CD4-positive, alpha-beta T cell (primary cell): ENCODE measurements at regions not wholly inside any gene's neighbourhood (a gene's known extent, or its start where the extent isn't known, plus 50 kb on each side); places are given as distances from the start of the nearest gene placed in this dataset.

Source experiments
- ATAC-seq: fragments of 200-7000 bp; cut with Tn5 transposase; one replicate; pipeline ENCODE4 v1.10.0; 2022; ENCODE audit warnings: mild to moderate bottlenecking; ENCODE audit not compliant: poor library complexity
- CTCF ChIA-PET: fragments of 350-600 bp; sonication (Branson Sonifier 250); formaldehyde crosslinking; loops from one replicate; lab custom pipeline; 2021; ENCODE audit warnings: antibody characterized with exemption, inconsistent platforms; lab: Charles Lee
- POLR2A ChIA-PET: fragments of 350-600 bp; sonication (Branson Sonifier 250); formaldehyde crosslinking; loops from one replicate; lab custom pipeline; 2021; ENCODE audit warnings: antibody characterized with exemption, inconsistent platforms; lab: Charles Lee
- DNase-seq, 14 experiments: peaks; one replicate each; pipeline ENCODE4 v3.0.0-alpha.2; 2013 to 2020; ENCODE audit warnings: mixed read lengths in 2 of 14
- H3K27ac ChIP-seq, 2 donors: one replicate each; pipeline versions ENCODE4 v1.5.1 to v1.7.0; 2013; ENCODE audit warnings: low read length in 2 of 2, low read depth in 1 of 2, mild to moderate bottlenecking in 1 of 2
- H3K27me3 ChIP-seq, 2 experiments: 1 replicate in 1 of 2; 2 replicates in 1 of 2; pipeline versions ENCODE4 v1.6.1 to v1.7.0; 2013; ENCODE audit warnings: low read length in 2 of 2, control low read depth in 1 of 2, mild to moderate bottlenecking in 1 of 2, moderate library complexity in 1 of 2; ENCODE audit not compliant: insufficient read depth in 2 of 2, control insufficient read depth in 1 of 2
- H3K36me3 ChIP-seq: one replicate; pipeline ENCODE4 v1.6.1; 2013; ENCODE audit warnings: low read length, control low read depth; ENCODE audit not compliant: insufficient read depth
- H3K4me1 ChIP-seq: one replicate; pipeline ENCODE4 v1.6.1; 2013; ENCODE audit warnings: low read length, control low read depth; ENCODE audit not compliant: insufficient read depth
- H3K4me3 ChIP-seq: one replicate; pipeline ENCODE4 v1.5.1; 2013; ENCODE audit warnings: mild to moderate bottlenecking, low read length, moderate library complexity
- H3K9me3 ChIP-seq, 2 experiments: 1 replicate in 1 of 2; 2 replicates in 1 of 2; pipeline versions ENCODE4 v1.6.1 to v1.7.0; 2013; ENCODE audit warnings: low read length in 2 of 2, mild to moderate bottlenecking in 2 of 2, control low read depth in 1 of 2, moderate library complexity in 1 of 2; ENCODE audit not compliant: control insufficient read depth in 1 of 2, insufficient read depth in 1 of 2
- H3K27ac Mint-ChIP-seq: one replicate; pipeline ENCODE4 v1.8.0; 2020; ENCODE audit warnings: mixed read lengths
- H3K27me3 Mint-ChIP-seq: one replicate; pipeline ENCODE4 v1.8.0; 2021; ENCODE audit warnings: mixed read lengths
- H3K36me3 Mint-ChIP-seq: one replicate; pipeline ENCODE4 v1.8.0; 2021; ENCODE audit warnings: low read depth, mixed read lengths
- H3K4me1 Mint-ChIP-seq: one replicate; pipeline ENCODE4 v1.8.0; 2021; ENCODE audit warnings: low read depth, mixed read lengths
- H3K4me3 Mint-ChIP-seq: one replicate; pipeline ENCODE4 v1.8.0; 2020; ENCODE audit warnings: mild to moderate bottlenecking, mixed read lengths
- H3K9me3 Mint-ChIP-seq: one replicate; pipeline ENCODE4 v1.8.0; 2020; ENCODE audit warnings: mixed read lengths
- intact Hi-C, 2 experiments: fragments of 100-400 bp; cut with DNase I in 1 of 2; cut with micrococcal nuclease in 1 of 2; formaldehyde crosslinking; loops; one replicate each; pipeline versions ENCODE4 v1.15.1 to v1.9.0; 2023 to 2025; cut with DNase I, micrococcal nuclease
- TF ChIP-seq, protein P1 (sequence below): fragments of 200-600 bp; IDR thresholded peaks from one replicate; pipeline ENCODE4 v1.8.0; 2022; ENCODE audit warnings: antibody characterized with exemption, mild to moderate bottlenecking

DNA sequence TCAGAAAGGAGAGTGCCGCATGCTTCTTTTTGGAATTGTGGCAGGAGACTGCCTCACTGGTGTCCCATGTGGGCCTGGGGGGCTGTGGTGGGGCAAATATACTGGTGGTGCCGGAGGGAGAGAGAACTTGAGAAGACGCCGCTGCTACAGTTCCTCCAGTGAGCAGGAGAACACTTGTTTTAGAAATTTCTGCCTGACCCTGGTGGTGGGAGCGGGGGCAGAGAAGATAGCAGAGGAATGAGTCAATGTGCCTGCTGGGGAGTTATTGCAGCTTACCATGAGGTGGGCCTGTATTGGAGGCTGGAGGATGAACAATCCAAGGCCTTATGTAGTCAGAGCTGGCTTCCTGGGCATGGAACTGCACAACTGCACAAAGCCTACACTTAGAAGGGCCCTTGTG, 211.8 kb downstream of the SNAPC1 start:
- no peak for ATAC-seq
- no peak for DNase-seq
- Histone ChIP-seq H3K27me3 (no peaks in the 10 kb centered on the region), H3K4me1 (no peaks in the 10 kb centered on the region), H3K4me3 (no peak overlapping the region), H3K27ac (no peak overlapping the region), H3K36me3 (no peaks in the 10 kb centered on the region), H3K9me3 (peaks cover 12 to 16% of the 10 kb centered on the region in 2 experiments)
- ChIA-PET POLR2A (no interaction called here), CTCF (no interaction called here)
- Mint-ChIP-seq H3K9me3 (no peaks in the 10 kb centered on the region), H3K4me3 (no peak overlapping the region), H3K27me3 (peaks cover 32% of the 10 kb centered on the region), H3K4me1 (no peaks in the 10 kb centered on the region), H3K36me3 (no peaks in the 10 kb centered on the region), H3K27ac (no peak overlapping the region)
- TF ChIP-seq, protein P1, sequence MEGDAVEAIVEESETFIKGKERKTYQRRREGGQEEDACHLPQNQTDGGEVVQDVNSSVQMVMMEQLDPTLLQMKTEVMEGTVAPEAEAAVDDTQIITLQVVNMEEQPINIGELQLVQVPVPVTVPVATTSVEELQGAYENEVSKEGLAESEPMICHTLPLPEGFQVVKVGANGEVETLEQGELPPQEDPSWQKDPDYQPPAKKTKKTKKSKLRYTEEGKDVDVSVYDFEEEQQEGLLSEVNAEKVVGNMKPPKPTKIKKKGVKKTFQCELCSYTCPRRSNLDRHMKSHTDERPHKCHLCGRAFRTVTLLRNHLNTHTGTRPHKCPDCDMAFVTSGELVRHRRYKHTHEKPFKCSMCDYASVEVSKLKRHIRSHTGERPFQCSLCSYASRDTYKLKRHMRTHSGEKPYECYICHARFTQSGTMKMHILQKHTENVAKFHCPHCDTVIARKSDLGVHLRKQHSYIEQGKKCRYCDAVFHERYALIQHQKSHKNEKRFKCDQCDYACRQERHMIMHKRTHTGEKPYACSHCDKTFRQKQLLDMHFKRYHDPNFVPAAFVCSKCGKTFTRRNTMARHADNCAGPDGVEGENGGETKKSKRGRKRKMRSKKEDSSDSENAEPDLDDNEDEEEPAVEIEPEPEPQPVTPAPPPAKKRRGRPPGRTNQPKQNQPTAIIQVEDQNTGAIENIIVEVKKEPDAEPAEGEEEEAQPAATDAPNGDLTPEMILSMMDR, result no peak
- intact Hi-C loops, result no loop called here

GRCh38 chr14:61977217-61977616, 215.0 kb downstream of the SNAPC1 start:
- Mint-ChIP-seq H3K27ac (no peak overlapping the region), H3K27me3 (peaks cover 36% of the 10 kb centered on the region), H3K36me3 (no peaks in the 10 kb centered on the region), H3K9me3 (no peaks in the 10 kb centered on the region), H3K4me3 (no peak overlapping the region), H3K4me1 (no peaks in the 10 kb centered on the region)
- DNase-seq, result no peak
- TF ChIP-seq, protein P1, result no peak
- ATAC-seq, result no peak
- ChIA-PET POLR2A (no interaction called here), CTCF (no interaction called here)
- H3K27ac ChIP-seq, result no peak overlapping the region
- H3K4me3 ChIP-seq, result no peak overlapping the region
- H3K4me1 ChIP-seq, result no peaks in the 10 kb centered on the region
- peaks cover 12 to 16% of the 10 kb centered on the region in 2 experiments for H3K9me3 ChIP-seq
- intact Hi-C loops, result no loop called here
- no peaks in the 10 kb centered on the region for H3K27me3 ChIP-seq
- H3K36me3 ChIP-seq, result no peaks in the 10 kb centered on the region

GRCh38 chr14:61988240-61988639, 226.0 kb downstream of the SNAPC1 start:
- no peaks in the 10 kb centered on the region for H3K4me1 ChIP-seq
- H3K27me3 ChIP-seq, result no peaks in the 10 kb centered on the region
- H3K36me3 ChIP-seq, result no peaks in the 10 kb centered on the region
- H3K27ac ChIP-seq, result no peak overlapping the region
- intact Hi-C loops, result no loop called here
- ChIA-PET POLR2A (no interaction called here), CTCF (no interaction called here)
- no peaks in the 10 kb centered on the region for H3K9me3 Mint-ChIP-seq
- peaks cover 7% of the 10 kb centered on the region for H3K27me3 Mint-ChIP-seq
- no peak for DNase-seq
- H3K36me3 Mint-ChIP-seq, result no peaks in the 10 kb centered on the region
- no peak overlapping the region for H3K4me3 ChIP-seq
- ATAC-seq, result no peak
- H3K9me3 ChIP-seq, result no peaks in the 10 kb centered on the region
- H3K27ac Mint-ChIP-seq, result no peak overlapping the region
- no peaks in the 10 kb centered on the region for H3K4me1 Mint-ChIP-seq
- TF ChIP-seq, protein P1, result no peak
- H3K4me3 Mint-ChIP-seq, result no peak overlapping the region
